GM12878 (cell line): ENCODE measurements at regions not wholly inside any gene's neighbourhood (a gene's known extent, or its start where the extent isn't known, plus 50 kb on each side); places are given as distances from the start of the nearest gene placed in this dataset.

Source experiments
- BRCA1 ChIP-seq: IDR thresholded peaks from 2 replicates; pipeline ENCODE4 v1.6.1; 2011; ENCODE audit warnings: low read depth, low read length, improper control_type of control experiment
- POLR2A ChIP-seq: IDR thresholded peaks from 2 replicates; pipeline ENCODE4 v1.6.1; 2011; ENCODE audit warnings: low read depth, mild to moderate bottlenecking, low read length
- TF ChIP-seq, protein P1 (sequence below), 3 experiments: IDR thresholded peaks in 2 of 3; conservative IDR thresholded peaks in 1 of 3; 2 replicates each; pipeline ENCODE4 v1.5.1; 2011; ENCODE audit warnings: low read depth in 3 of 3, low read length in 3 of 3, mild to moderate bottlenecking in 3 of 3, control low read depth in 2 of 3, moderate library complexity in 2 of 3, inconsistent platforms in 1 of 3, mixed read lengths in 1 of 3; ENCODE audit not compliant: control insufficient read depth in 2 of 3, insufficient read depth in 1 of 3; ENCODE audit errors: extremely low read depth in 1 of 3

DNA sequence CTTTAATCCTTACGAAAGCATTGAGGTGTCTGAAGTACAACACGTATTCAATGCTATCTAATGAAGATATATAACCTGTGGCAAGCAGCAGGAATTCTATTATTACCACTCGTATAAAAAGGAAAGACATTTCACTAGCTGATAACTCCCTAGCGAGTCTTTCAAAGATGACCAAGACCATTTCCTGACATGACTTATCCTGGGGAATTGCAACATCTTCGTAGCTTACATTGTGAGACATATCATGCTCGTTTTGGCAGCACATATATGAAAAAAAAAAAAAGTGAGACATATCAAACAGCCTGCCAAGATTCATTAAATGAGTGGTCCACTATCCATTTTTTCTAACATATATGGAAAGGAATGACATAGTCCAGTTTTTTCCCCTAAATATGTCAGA lies 337.0 kb downstream of the FSCB start:
- TF ChIP-seq POLR2A: no peak
- no peak for TF ChIP-seq BRCA1
- TF ChIP-seq, protein P1, sequence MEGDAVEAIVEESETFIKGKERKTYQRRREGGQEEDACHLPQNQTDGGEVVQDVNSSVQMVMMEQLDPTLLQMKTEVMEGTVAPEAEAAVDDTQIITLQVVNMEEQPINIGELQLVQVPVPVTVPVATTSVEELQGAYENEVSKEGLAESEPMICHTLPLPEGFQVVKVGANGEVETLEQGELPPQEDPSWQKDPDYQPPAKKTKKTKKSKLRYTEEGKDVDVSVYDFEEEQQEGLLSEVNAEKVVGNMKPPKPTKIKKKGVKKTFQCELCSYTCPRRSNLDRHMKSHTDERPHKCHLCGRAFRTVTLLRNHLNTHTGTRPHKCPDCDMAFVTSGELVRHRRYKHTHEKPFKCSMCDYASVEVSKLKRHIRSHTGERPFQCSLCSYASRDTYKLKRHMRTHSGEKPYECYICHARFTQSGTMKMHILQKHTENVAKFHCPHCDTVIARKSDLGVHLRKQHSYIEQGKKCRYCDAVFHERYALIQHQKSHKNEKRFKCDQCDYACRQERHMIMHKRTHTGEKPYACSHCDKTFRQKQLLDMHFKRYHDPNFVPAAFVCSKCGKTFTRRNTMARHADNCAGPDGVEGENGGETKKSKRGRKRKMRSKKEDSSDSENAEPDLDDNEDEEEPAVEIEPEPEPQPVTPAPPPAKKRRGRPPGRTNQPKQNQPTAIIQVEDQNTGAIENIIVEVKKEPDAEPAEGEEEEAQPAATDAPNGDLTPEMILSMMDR (IDR thresholded peaks at IDR 0.05 in 2 of 3, conservative IDR thresholded peaks at IDR 0.05 in 1 of 3; ENCODE audit: control insufficient read depth in 2 of 3, extremely low read depth in 1 of 3, insufficient read depth in 1 of 3, low read depth in 3 of 3, low read length in 3 of 3): no peak
